HepG2 (cell line): ENCODE measurements at regions not wholly inside any gene's neighbourhood (a gene's known extent, or its start where the extent isn't known, plus 50 kb on each side); places are given as distances from the start of the nearest gene placed in this dataset.

Source experiments
- ATAC-seq: fragments of 200-7000 bp; cut with Tn5 transposase; 3 replicates; pipeline ENCODE4 v1.9.1; 2020; ENCODE audit warnings: mild to moderate bottlenecking, moderate library complexity
- BruUV-seq: library from RNA; stranded (reverse); fragments of 400-500 nt; replicated peaks from 2 replicates; lab custom pipeline; 2021; lab: Mats Ljungman, UMichigan
- CTCF ChIA-PET: fragments of 300-600 bp; formaldehyde crosslinking; extraction: SDS; loops from one replicate; lab custom pipeline; 2021; ENCODE audit warnings: low total read pairs, inconsistent platforms, low intra/inter-chr PET ratio; lab: Yijun Ruan, JAX
- POLR2A ChIA-PET: fragments of 350-600 bp; sonication (Branson Sonifier 250); formaldehyde crosslinking; loops from one replicate; lab custom pipeline; 2020; ENCODE audit warnings: antibody characterized with exemption, inconsistent platforms; lab: Yijun Ruan, JAX
- DNase-seq: peaks from one replicate; pipeline ENCODE4 v3.0.0-alpha.2; 2015; ENCODE audit warnings: low spot score
- FAIRE-seq: peaks from 3 replicates; lab custom pipeline; 2011; peaks lifted over from hg19 to GRCh38; lab: Jason Lieb, UNC
- H2AFZ ChIP-seq: one replicate; pipeline ENCODE4 v1.6.1; 2011; ENCODE audit warnings: low read length, inconsistent platforms
- H3K27ac ChIP-seq: fragments of 300-600 bp; 3 replicates; pipeline ENCODE4 v1.8.0; 2011; ENCODE audit warnings: mixed run types, mild to moderate bottlenecking, mixed read lengths, low read length, inconsistent platforms; ENCODE audit not compliant: insufficient read depth; ENCODE audit errors: extremely low read length
- H3K27me3 ChIP-seq, 2 experiments: fragments of 200-600 bp in 1 of 2; 2 replicates in 1 of 2; 3 replicates in 1 of 2; pipeline versions ENCODE4 v1.6.0 to v1.8.0; 2011; ENCODE audit warnings: low read length in 2 of 2, mild to moderate bottlenecking in 2 of 2, moderate library complexity in 2 of 2, inconsistent platforms in 1 of 2; ENCODE audit not compliant: insufficient read depth in 2 of 2, control insufficient read depth in 1 of 2
- H3K36me3 ChIP-seq, 2 experiments: fragments of 200-600 bp in 1 of 2; replicated peaks in 1 of 2; 2 replicates in 1 of 2; 3 replicates in 1 of 2; pipeline versions ENCODE4 v1.5.1 to v1.8.0; 2011; ENCODE audit warnings: low read length in 2 of 2, inconsistent platforms in 1 of 2; ENCODE audit not compliant: insufficient read depth in 2 of 2, control insufficient read depth in 1 of 2
- H3K4me1 ChIP-seq: 2 replicates; pipeline ENCODE4 v1.5.1; 2012; ENCODE audit warnings: low read length, inconsistent platforms; ENCODE audit not compliant: insufficient read depth
- H3K4me2 ChIP-seq: 2 replicates; pipeline ENCODE4 v1.6.0; 2011; ENCODE audit warnings: low read depth, low read length, inconsistent platforms
- H3K4me3 ChIP-seq, 3 experiments: fragments of 200-600 bp in 1 of 3; sonication (generic), shearing (Covaris generic) in 1 of 3; replicated peaks in 1 of 3; 2 replicates each; pipeline ENCODE4 v1.5.1; 2011 to 2016; ENCODE audit warnings: low read length in 3 of 3, inconsistent platforms in 2 of 3, low read depth in 2 of 3, mild to moderate bottlenecking in 2 of 3, control low read depth in 1 of 3, mixed read lengths in 1 of 3; ENCODE audit not compliant: insufficient read depth in 1 of 3
- H3K79me2 ChIP-seq: one replicate; pipeline ENCODE4 v1.6.1; 2011; ENCODE audit warnings: low read length, inconsistent platforms; ENCODE audit not compliant: insufficient read depth
- H3K9ac ChIP-seq: 2 replicates; pipeline ENCODE4 v1.6.0; 2011; ENCODE audit warnings: mild to moderate bottlenecking, low read depth, low read length, inconsistent platforms; ENCODE audit not compliant: insufficient read depth
- H3K9me3 ChIP-seq: 2 replicates; pipeline ENCODE4 v1.5.1; 2012; ENCODE audit warnings: mild to moderate bottlenecking, low read length
- H4K20me1 ChIP-seq: 2 replicates; pipeline ENCODE4 v1.6.0; 2011; ENCODE audit warnings: inconsistent platforms, mild to moderate bottlenecking, low read length, moderate library complexity; ENCODE audit not compliant: insufficient read depth
- ADNP ChIP-seq: sonication (generic); formaldehyde crosslinking; IDR thresholded peaks from 2 replicates; pipeline ENCODE4 v1.4.0; 2020; ENCODE audit warnings: missing genetic modification reagents
- CBX1 ChIP-seq: IDR thresholded peaks from one replicate; pipeline ENCODE4 v1.6.1; 2016; ENCODE audit warnings: antibody characterized with exemption, low read depth
- DNMT3B ChIP-seq: conservative IDR thresholded peaks from 2 replicates; pipeline ENCODE4 v1.6.1; 2016; ENCODE audit warnings: missing biosample characterization, control low read depth
- FOXM1 ChIP-seq: sonication (generic); formaldehyde crosslinking; IDR thresholded peaks from 2 replicates; pipeline ENCODE4 v1.5.0; 2020; ENCODE audit warnings: missing genetic modification reagents
- IKZF4 ChIP-seq: sonication (generic); formaldehyde crosslinking; IDR thresholded peaks from 2 replicates; pipeline ENCODE4 v1.5.1; 2020; ENCODE audit warnings: borderline replicate concordance, mild to moderate bottlenecking, low read depth, missing genetic modification reagents; ENCODE audit errors: not compliant biosample characterization
- KDM4B ChIP-seq: sonication (generic); formaldehyde crosslinking; IDR thresholded peaks from 2 replicates; pipeline ENCODE4 v1.4.0; 2020; ENCODE audit warnings: missing genetic modification reagents
- MAFG ChIP-seq: sonication (generic); formaldehyde crosslinking; IDR thresholded peaks from 2 replicates; pipeline ENCODE4 v1.5.1; 2020; ENCODE audit warnings: mild to moderate bottlenecking, missing genetic modification reagents
- MYPOP ChIP-seq: sonication (generic); formaldehyde crosslinking; IDR thresholded peaks from 2 replicates; pipeline ENCODE4 v1.8.1; 2023; ENCODE audit warnings: mild to moderate bottlenecking, moderate library complexity, missing genetic modification reagents
- POGZ ChIP-seq: sonication (generic); formaldehyde crosslinking; IDR thresholded peaks from 2 replicates; pipeline ENCODE4 v1.4.0; 2020; ENCODE audit warnings: mild to moderate bottlenecking, missing genetic modification reagents
- SMAD3 ChIP-seq: sonication (generic); formaldehyde crosslinking; IDR thresholded peaks from 2 replicates; pipeline ENCODE4 v1.4.0; 2020; ENCODE audit warnings: missing genetic modification reagents
- SMYD3 ChIP-seq: sonication (generic); formaldehyde crosslinking; IDR thresholded peaks from 2 replicates; pipeline ENCODE4 v1.8.1; 2023; ENCODE audit warnings: mild to moderate bottlenecking, missing genetic modification reagents
- TP53 ChIP-seq: sonication (generic); formaldehyde crosslinking; conservative IDR thresholded peaks from 2 replicates; pipeline ENCODE4 v1.4.0; 2020; ENCODE audit warnings: missing genetic modification reagents
- ZFAT ChIP-seq: sonication (generic); formaldehyde crosslinking; conservative IDR thresholded peaks from 2 replicates; pipeline ENCODE4 v1.8.1; 2023; ENCODE audit warnings: missing genetic modification reagents, inconsistent platforms
- ZNF296 ChIP-seq: sonication (generic); formaldehyde crosslinking; conservative IDR thresholded peaks from 2 replicates; pipeline ENCODE4 v1.5.0; 2020; ENCODE audit warnings: mild to moderate bottlenecking, missing genetic modification reagents
- ZNF605 ChIP-seq: sonication (generic); formaldehyde crosslinking; IDR thresholded peaks from 2 replicates; pipeline ENCODE4 v1.8.0; 2022; ENCODE audit warnings: mild to moderate bottlenecking, missing genetic modification reagents
- ZNF670 ChIP-seq: sonication (generic); formaldehyde crosslinking; IDR thresholded peaks from 2 replicates; pipeline ENCODE4 v1.8.0; 2022; ENCODE audit warnings: mild to moderate bottlenecking, missing genetic modification reagents, borderline replicate concordance
- ZNF816 ChIP-seq: sonication (generic); formaldehyde crosslinking; IDR thresholded peaks from 2 replicates; pipeline ENCODE4 v1.8.0; 2022; ENCODE audit warnings: missing genetic modification reagents, mild to moderate bottlenecking, borderline replicate concordance
- WGBS: methylation state at CpG from one replicate; pipeline ENCODE4 v1.1.6; 2017; ENCODE audit warnings: low lambda C conversion rate; 5-methylcytosine and 5-hydroxymethylcytosine counted together
- in situ Hi-C: cut with HindIII; loops from 2 replicates; pipeline ENCODE4 v1.10.0; 2017; ENCODE audit warnings: low pct_unique_long_range_greater_than_20kb; ENCODE audit not compliant: extremely low pct_ligation_motif_present
- intact Hi-C: fragments of 100-400 bp; cut with micrococcal nuclease; formaldehyde crosslinking; loops from one replicate; pipeline ENCODE4 v1.10.0; 2022; ENCODE audit not compliant: unreplicated experiment

GRCh38 chr11:71349627-71350026, 97.2 kb upstream of the SHANK2 start:
- no peak overlapping the region for H2AFZ ChIP-seq
- CTCF ChIA-PET, result no interaction called here
- in situ Hi-C loops (no loop called here), intact Hi-C loops (no loop called here)
- H3K79me2 ChIP-seq, result no peaks in the 10 kb centered on the region
- H3K27me3 ChIP-seq, result peaks cover 12 to 58% of the 10 kb centered on the region in 2 experiments
- DNase-seq, result no peak
- H3K9me3 ChIP-seq, result no peaks in the 10 kb centered on the region
- H3K4me3 ChIP-seq, result no peak overlapping the region
- TF ChIP-seq POGZ (CRISPR knock-in tag) (no peak), IKZF4 (CRISPR knock-in tag) (no peak), DNMT3B (CRISPR knock-in tag) (no peak), SMYD3 (CRISPR knock-in tag) (no peak), ZFAT (CRISPR knock-in tag) (no peak), KDM4B (CRISPR knock-in tag) (no peak), FOXM1 (no peak), MYPOP (CRISPR knock-in tag) (no peak), TP53 (CRISPR knock-in tag) (no peak), MAFG (CRISPR knock-in tag) (no peak), CBX1 (no peak), ZNF670 (CRISPR knock-in tag) (no peak), SMAD3 (no peak), ZNF296 (no peak), ZNF605 (CRISPR knock-in tag) (no peak), ZNF816 (CRISPR knock-in tag) (no peak), ADNP (no peak)
- H3K4me1 ChIP-seq, result no peaks in the 10 kb centered on the region
- FAIRE-seq, result no peak
- POLR2A ChIA-PET, result no interaction called here
- no TSS peak for BruUV-seq
- no peaks in the 10 kb centered on the region for H4K20me1 ChIP-seq
- no peak overlapping the region for H3K27ac ChIP-seq
- no peaks in the 10 kb centered on the region for H3K36me3 ChIP-seq
- H3K9ac ChIP-seq, result no peak overlapping the region
- H3K4me2 ChIP-seq, result no peak overlapping the region
- peak; percentile 43 for ATAC-seq
- WGBS, result 2% methylated on average over 9 of the region's 12 CpGs
